Esophagus muscularis mucosa (tissue), 4 donors: ENCODE measurements at regions not wholly inside any gene's neighbourhood (a gene's known extent, or its start where the extent isn't known, plus 50 kb on each side); places are given as distances from the start of the nearest gene placed in this dataset.

ENCODE experiments used
- DNase-seq: peaks from one replicate; pipeline ENCODE4 v3.0.0-alpha.2; 2017; ENCODE audit errors: extremely low spot score
- H3K27ac ChIP-seq, 4 donors: fragments of 200-600 bp; sonication (generic); replicated peaks in 1 of 4; 1 replicate in 3 of 4; 2 replicates in 1 of 4; pipeline ENCODE4 v1.5.1; 2016 to 2019; ENCODE audit warnings: mild to moderate bottlenecking in 1 of 4
- H3K27me3 ChIP-seq, 4 donors: fragments of 200-600 bp; sonication (generic); one replicate each; pipeline versions ENCODE4 v1.5.1 to v1.6.0; 2016 to 2019
- H3K36me3 ChIP-seq, 4 donors: fragments of 200-600 bp; sonication (generic); one replicate each; pipeline ENCODE4 v1.5.1; 2016 to 2019
- H3K4me1 ChIP-seq, 4 donors: fragments of 200-600 bp; sonication (generic); one replicate each; pipeline ENCODE4 v1.5.1; 2016 to 2019
- H3K4me3 ChIP-seq, 4 donors: fragments of 200-600 bp; sonication (generic); 1 replicate in 2 of 4; 2 replicates in 2 of 4; pipeline ENCODE4 v1.5.1; 2016 to 2019; ENCODE audit warnings: mild to moderate bottlenecking in 4 of 4, moderate library complexity in 1 of 4
- H3K9me3 ChIP-seq, 4 donors: fragments of 200-600 bp; sonication (generic); 1 replicate in 3 of 4; 2 replicates in 1 of 4; pipeline ENCODE4 v1.5.1; 2016 to 2019
- CTCF ChIP-seq, 3 experiments: fragments of 200-600 bp in 2 of 3; fragments of 450-650 bp in 1 of 3; sonication (generic) in 2 of 3; IDR thresholded peaks; one replicate each; pipeline ENCODE4 v1.5.1; 2017 to 2019; ENCODE audit warnings: antibody characterized with exemption in 3 of 3, mild to moderate bottlenecking in 2 of 3, moderate library complexity in 1 of 3
- EP300 ChIP-seq: sonication (generic); formaldehyde crosslinking; IDR thresholded peaks from one replicate; pipeline ENCODE4 v1.6.1; 2017; ENCODE audit warnings: antibody characterized with exemption
- POLR2A ChIP-seq: fragments of 450-650 bp; IDR thresholded peaks from one replicate; pipeline ENCODE4 v1.6.1; 2017; ENCODE audit warnings: antibody characterized with exemption, moderate library complexity, mild to moderate bottlenecking, low read depth
- POLR2AphosphoS5 ChIP-seq, 2 donors: sonication (generic); formaldehyde crosslinking; IDR thresholded peaks; one replicate each; pipeline ENCODE4 v1.6.1; 2017; ENCODE audit warnings: antibody characterized with exemption in 2 of 2
- WGBS: methylation state at CpG from one replicate; pipeline ENCODE4 v1.1.5; 2018; 5-methylcytosine and 5-hydroxymethylcytosine counted together
- intact Hi-C: fragments of 100-400 bp; cut with DNase I; formaldehyde crosslinking; loops from one replicate; pipeline ENCODE4 v1.15.1; 2023

- Histone ChIP-seq H3K4me3 (no peak overlapping the region), H3K27ac (no peak overlapping the region), H3K27me3 (no peaks in the 10 kb centered on the region), H3K4me1 (no peaks in the 10 kb centered on the region), H3K36me3 (no peaks in the 10 kb centered on the region), H3K9me3 (no peaks in the 10 kb centered on the region)
- intact Hi-C loops = no loop called here
- DNase-seq = no peak
- WGBS = 61% methylated on average over 1 of the region's 1 CpG
- TF ChIP-seq CTCF (IDR thresholded peaks at IDR 0.05) (no peak), POLR2A (no peak), POLR2AphosphoS5 (IDR thresholded peaks at IDR 0.05) (no peak), EP300 (no peak)
Measured at GRCh38 chr5:99926463-99926862, 608.7 kb upstream of the FAM174A start.

GRCh38 chr5:99922386-99922785, 612.8 kb upstream of the FAM174A start:
- Histone ChIP-seq H3K27me3 (no peaks in the 10 kb centered on the region), H3K9me3 (no peaks in the 10 kb centered on the region), H3K27ac (no peak overlapping the region), H3K4me3 (no peak overlapping the region), H3K36me3 (no peaks in the 10 kb centered on the region), H3K4me1 (no peaks in the 10 kb centered on the region)
- intact Hi-C loops = no loop called here
- no peak for DNase-seq
- no peak for TF ChIP-seq CTCF (IDR thresholded peaks at IDR 0.05)
- TF ChIP-seq POLR2A = no peak
- TF ChIP-seq POLR2AphosphoS5 (IDR thresholded peaks at IDR 0.05) = no peak

- TF ChIP-seq POLR2AphosphoS5 (IDR thresholded peaks at IDR 0.05) (no peak), POLR2A (no peak), CTCF (IDR thresholded peaks at IDR 0.05) (no peak), EP300 (no peak)
- no peaks in the 10 kb centered on the region for H3K27me3 ChIP-seq
- H3K9me3 ChIP-seq = no peaks in the 10 kb centered on the region
- no peak overlapping the region for H3K27ac ChIP-seq
- no peak for DNase-seq
- no peaks in the 10 kb centered on the region for H3K4me1 ChIP-seq
- intact Hi-C loops = no loop called here
- no peak overlapping the region for H3K4me3 ChIP-seq
- no peaks in the 10 kb centered on the region for H3K36me3 ChIP-seq
- WGBS = 65% methylated on average over 1 of the region's 1 CpG
Measured at GRCh38 chr5:99911971-99912370, 623.2 kb upstream of the FAM174A start.

- no peak for DNase-seq
- no peaks in the 10 kb centered on the region for H3K9me3 ChIP-seq
- WGBS = 91% methylated on average over 1 of the region's 1 CpG
- intact Hi-C loops = no loop called here
- no peaks in the 10 kb centered on the region for H3K36me3 ChIP-seq
- TF ChIP-seq POLR2A (no peak), EP300 (no peak), CTCF (IDR thresholded peaks at IDR 0.05) (no peak), POLR2AphosphoS5 (IDR thresholded peaks at IDR 0.05) (no peak)
- H3K27ac ChIP-seq = no peak overlapping the region
- H3K27me3 ChIP-seq = no peaks in the 10 kb centered on the region
- no peaks in the 10 kb centered on the region for H3K4me1 ChIP-seq
- H3K4me3 ChIP-seq = no peak overlapping the region
Measured at GRCh38 chr5:99906776-99907175, 628.4 kb upstream of the FAM174A start.

- DNase-seq = no peak
- intact Hi-C loops = no loop called here
- TF ChIP-seq CTCF (IDR thresholded peaks at IDR 0.05) (no peak), EP300 (no peak), POLR2AphosphoS5 (IDR thresholded peaks at IDR 0.05) (no peak), POLR2A (no peak)
- H3K36me3 ChIP-seq = no peaks in the 10 kb centered on the region
- no peaks in the 10 kb centered on the region for H3K27me3 ChIP-seq
- no peak overlapping the region for H3K27ac ChIP-seq
- H3K4me3 ChIP-seq = no peak overlapping the region
- H3K4me1 ChIP-seq = no peaks in the 10 kb centered on the region
- H3K9me3 ChIP-seq = no peaks in the 10 kb centered on the region
Measured at GRCh38 chr5:99901972-99902371, 633.2 kb upstream of the FAM174A start.
